ENCODE measurements at regions not wholly inside any gene's neighbourhood (a gene's known extent, or its start where the extent isn't known, plus 50 kb on each side); places are given as distances from the start of the nearest gene placed in this dataset.
A peak's percentile ranks its signal among the peaks of the same experiment; 100 is the strongest.

- DNase-seq, result no peak
- H3K4me1 ChIP-seq, result no peaks in the 10 kb centered on the region
- intact Hi-C loops (cut with DNase I), result no loop called here
- H3K27ac ChIP-seq, result no peak overlapping the region
- no peak overlapping the region for H3K4me3 ChIP-seq
- H3K36me3 ChIP-seq, result no peaks in the 10 kb centered on the region
- no peak for FAIRE-seq
- no peak for TF ChIP-seq CTCF (IDR thresholded peaks at IDR 0.05)
- 42 to 43% methylated on average over 2 of the region's 2 CpGs for WGBS, 2 donors
- peak in 2 of 4 donors; percentile 38 to 44 for ATAC-seq
- no peaks in the 10 kb centered on the region for H3K9me3 ChIP-seq
- H3K27me3 ChIP-seq, result no peaks in the 10 kb centered on the region
Measured at GRCh38 chr14:61884711-61885110, 122.5 kb downstream of the SNAPC1 start.

GRCh38 chr14:61885203-61885961, 123.2 kb downstream of the SNAPC1 start:
- Histone ChIP-seq H3K9me3 (no peaks in the 10 kb centered on the region), H3K4me3 (no peak overlapping the region), H3K4me1 (no peaks in the 10 kb centered on the region), H3K27ac (no peak overlapping the region), H3K27me3 (no peaks in the 10 kb centered on the region), H3K36me3 (no peaks in the 10 kb centered on the region)
- intact Hi-C loops (cut with DNase I), result no loop called here
- ATAC-seq, result no peak
- no peak for TF ChIP-seq CTCF (IDR thresholded peaks at IDR 0.05)
- no peak for FAIRE-seq
- DNase-seq, result no peak
- WGBS, 2 donors, result 86 to 93% methylated on average over 2 of the region's 2 CpGs

DNA sequence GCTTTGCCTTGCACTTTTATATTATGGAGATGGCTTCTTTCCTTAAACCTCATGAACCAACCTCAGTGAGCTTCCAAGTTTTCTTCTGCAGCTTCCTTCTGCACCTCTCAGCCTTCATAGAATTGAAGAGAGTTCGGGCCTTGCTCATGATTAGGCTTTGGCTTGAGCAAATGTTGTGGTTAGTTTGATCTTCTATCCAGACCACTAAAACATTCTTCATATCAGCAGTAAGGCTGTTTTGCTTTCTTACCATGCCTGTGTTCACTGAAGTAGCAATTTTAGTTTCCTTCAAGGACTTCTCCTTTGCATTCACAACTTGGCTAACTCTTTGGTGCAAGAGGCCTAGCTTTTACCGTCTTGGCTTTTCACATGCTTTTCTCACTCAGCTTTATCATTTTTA, 125.4 kb downstream of the SNAPC1 start:
- H3K4me3 ChIP-seq, result no peak overlapping the region
- no peak for TF ChIP-seq CTCF (IDR thresholded peaks at IDR 0.05)
- H3K9me3 ChIP-seq, result no peaks in the 10 kb centered on the region
- intact Hi-C loops (cut with DNase I), result no loop called here
- no peaks in the 10 kb centered on the region for H3K4me1 ChIP-seq
- no peaks in the 10 kb centered on the region for H3K36me3 ChIP-seq
- FAIRE-seq (no peak), ATAC-seq (peak in 1 of 4 donors; percentile 26), DNase-seq (no peak)
- no peaks in the 10 kb centered on the region for H3K27me3 ChIP-seq
- 84 to 97% methylated on average over 2 of the region's 2 CpGs for WGBS, 2 donors
- H3K27ac ChIP-seq, result no peak overlapping the region

DNA sequence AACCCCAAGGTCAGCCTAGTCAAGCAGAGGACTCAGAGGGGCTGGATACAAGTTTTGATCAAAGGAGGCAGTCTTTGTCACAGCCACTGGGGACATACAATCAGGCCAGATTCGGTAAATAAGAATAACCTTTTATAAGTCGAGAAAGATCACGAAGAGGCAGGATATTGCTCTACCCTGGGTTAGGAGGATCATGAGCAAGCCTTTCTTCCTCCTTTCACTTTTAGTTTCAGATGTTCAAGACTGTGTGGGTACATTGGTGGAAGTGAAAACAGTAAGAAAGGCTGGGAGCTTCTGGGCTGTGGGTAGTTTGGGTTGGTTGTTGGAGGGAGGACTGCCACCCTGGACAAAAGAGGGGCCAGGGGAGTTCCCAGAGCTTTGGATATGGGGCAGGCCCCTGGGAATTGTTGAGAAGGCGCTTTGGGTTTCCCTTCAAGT, 127.7 kb downstream of the SNAPC1 start:
- peak in 2 of 4 donors; percentile 52 to 75 for ATAC-seq
- FAIRE-seq, result no peak
- no peaks in the 10 kb centered on the region for H3K9me3 ChIP-seq
- H3K27ac ChIP-seq, result no peak overlapping the region
- no peaks in the 10 kb centered on the region for H3K36me3 ChIP-seq
- WGBS, 2 donors, result 58 to 69% methylated on average over 4 of the region's 4 CpGs
- no peak overlapping the region for H3K4me3 ChIP-seq
- no peaks in the 10 kb centered on the region for H3K4me1 ChIP-seq
- TF ChIP-seq CTCF (IDR thresholded peaks at IDR 0.05), result no peak
- intact Hi-C loops (cut with DNase I), result loop anchor here in 2 of 3 donors (10.0 kb wide), 1 partner anchor 235 kb away; no protein-coding TSS in a partner anchor
- no peaks in the 10 kb centered on the region for H3K27me3 ChIP-seq
- DNase-seq, result no peak

- no peaks in the 10 kb centered on the region for H3K4me1 ChIP-seq
- peak in 1 of 4 donors; percentile 33 for ATAC-seq
- TF ChIP-seq CTCF (IDR thresholded peaks at IDR 0.05), result no peak
- H3K9me3 ChIP-seq, result no peaks in the 10 kb centered on the region
- no peak for DNase-seq
- no peaks in the 10 kb centered on the region for H3K36me3 ChIP-seq
- FAIRE-seq, result no peak
- 57 to 66% methylated on average over 5 of the region's 5 CpGs for WGBS, 2 donors
- H3K27ac ChIP-seq, result no peak overlapping the region
- intact Hi-C loops (cut with DNase I), result loop anchor here in 2 of 3 donors (10.0 kb wide), 1 partner anchor 234 kb away; no protein-coding TSS in a partner anchor
- no peak overlapping the region for H3K4me3 ChIP-seq
- no peaks in the 10 kb centered on the region for H3K27me3 ChIP-seq
Measured at GRCh38 chr14:61891170-61891569, 128.9 kb downstream of the SNAPC1 start.
